Smooth muscle cell (in vitro differentiated cells): ENCODE measurements at regions not wholly inside any gene's neighbourhood (a gene's known extent, or its start where the extent isn't known, plus 50 kb on each side); places are given as distances from the start of the nearest gene placed in this dataset.
A peak's percentile ranks its signal among the peaks of the same experiment; 100 is the strongest.

Experiments
- DNase-seq: peaks from one replicate; lab custom pipeline; 2025; ENCODE audit not compliant: unreplicated experiment; lab: John Stamatoyannopoulos, UW
- H2AFZ ChIP-seq: fragments of 200-600 bp; sonication (generic); 2 replicates; pipeline ENCODE4 v1.6.0; 2016; ENCODE audit warnings: antibody characterized with exemption, low read depth, mild to moderate bottlenecking
- H3F3A ChIP-seq: fragments of 200-600 bp; sonication (generic); 2 replicates; pipeline ENCODE4 v1.6.0; 2017; ENCODE audit warnings: antibody characterized with exemption, low read depth
- H3K27ac ChIP-seq: fragments of 200-600 bp; sonication (generic); 2 replicates; pipeline ENCODE4 v1.5.1; 2016; ENCODE audit warnings: low read depth, mild to moderate bottlenecking
- H3K27me3 ChIP-seq: fragments of 200-600 bp; sonication (generic); 2 replicates; pipeline ENCODE4 v1.6.1; 2016; ENCODE audit warnings: low read depth, mild to moderate bottlenecking
- H3K36me3 ChIP-seq: fragments of 200-600 bp; sonication (generic); 2 replicates; pipeline ENCODE4 v1.5.1; 2016; ENCODE audit warnings: low read depth
- H3K4me1 ChIP-seq: fragments of 200-600 bp; sonication (generic); 2 replicates; pipeline ENCODE4 v1.5.1; 2016; ENCODE audit warnings: low read depth
- H3K4me2 ChIP-seq: fragments of 200-600 bp; sonication (generic); 2 replicates; pipeline ENCODE4 v1.6.0; 2016; ENCODE audit warnings: mild to moderate bottlenecking
- H3K4me3 ChIP-seq: fragments of 200-600 bp; sonication (generic); 2 replicates; pipeline ENCODE4 v1.5.1; 2016; ENCODE audit warnings: mild to moderate bottlenecking
- H3K79me2 ChIP-seq: fragments of 200-600 bp; sonication (generic); 2 replicates; pipeline ENCODE4 v1.6.0; 2016; ENCODE audit warnings: low read depth, mild to moderate bottlenecking
- H3K9ac ChIP-seq: fragments of 200-600 bp; sonication (generic); 2 replicates; pipeline ENCODE4 v1.6.0; 2016; ENCODE audit warnings: low read depth
- H3K9me3 ChIP-seq: fragments of 200-600 bp; sonication (generic); replicated peaks from 2 replicates; pipeline ENCODE4 v1.5.1; 2016; ENCODE audit warnings: low read depth
- H4K20me1 ChIP-seq: fragments of 200-600 bp; sonication (generic); 2 replicates; pipeline ENCODE4 v1.6.0; 2016; ENCODE audit warnings: low read depth
- CTCF ChIP-seq: fragments of 200-600 bp; sonication (generic); IDR thresholded peaks from 2 replicates; pipeline ENCODE4 v1.5.1; 2017; ENCODE audit warnings: borderline replicate concordance, mild to moderate bottlenecking, antibody characterized with exemption; ENCODE audit not compliant: insufficient read depth, poor library complexity, severe bottlenecking
- WGBS: methylation state at CpG from one replicate; pipeline ENCODE4 v1.1.7; 2016; ENCODE audit warnings: low lambda C conversion rate; 5-methylcytosine and 5-hydroxymethylcytosine counted together

GRCh38 chr13:107942030-107942617 is 273.2 kb downstream of the LIG4 start:
- TF ChIP-seq CTCF, result no peak
- H3K27ac ChIP-seq, result peak overlapping the region; percentile 39
- H3K9me3 ChIP-seq, result no peaks in the 10 kb centered on the region
- 41% methylated on average over 4 of the region's 4 CpGs for WGBS
- H3K9ac ChIP-seq, result no peak overlapping the region
- no peaks in the 10 kb centered on the region for H3K4me1 ChIP-seq
- H4K20me1 ChIP-seq, result no peaks in the 10 kb centered on the region
- H3K36me3 ChIP-seq, result no peaks in the 10 kb centered on the region
- H3K4me3 ChIP-seq, result no peak overlapping the region
- H3K4me2 ChIP-seq, result no peak overlapping the region
- H2AFZ ChIP-seq, result no peak overlapping the region
- no peaks in the 10 kb centered on the region for H3K27me3 ChIP-seq
- DNase-seq, result no peak
- no peaks in the 10 kb centered on the region for H3K79me2 ChIP-seq
- no peaks in the 10 kb centered on the region for H3F3A ChIP-seq

- H3K9me3 ChIP-seq, result no peaks in the 10 kb centered on the region
- H3F3A ChIP-seq, result no peaks in the 10 kb centered on the region
- no peak for DNase-seq
- H3K4me2 ChIP-seq, result no peak overlapping the region
- no peaks in the 10 kb centered on the region for H3K79me2 ChIP-seq
- WGBS, result 65% methylated on average over 2 of the region's 2 CpGs
- H3K27ac ChIP-seq, result peak overlapping the region; percentile 39
- no peak overlapping the region for H3K4me3 ChIP-seq
- TF ChIP-seq CTCF, result no peak
- no peaks in the 10 kb centered on the region for H3K27me3 ChIP-seq
- H2AFZ ChIP-seq, result no peak overlapping the region
- H3K9ac ChIP-seq, result no peak overlapping the region
- no peaks in the 10 kb centered on the region for H3K4me1 ChIP-seq
- no peaks in the 10 kb centered on the region for H3K36me3 ChIP-seq
- H4K20me1 ChIP-seq, result no peaks in the 10 kb centered on the region
Observed at GRCh38 chr13:107941345-107942029, 273.8 kb downstream of the LIG4 start.

- 92% methylated on average over 2 of the region's 2 CpGs for WGBS
- Histone ChIP-seq H3K36me3 (no peaks in the 10 kb centered on the region), H3K27me3 (no peaks in the 10 kb centered on the region), H3K27ac (no peak overlapping the region), H3K4me3 (no peak overlapping the region), H2AFZ (no peak overlapping the region), H3K9ac (no peak overlapping the region), H4K20me1 (no peaks in the 10 kb centered on the region), H3K9me3 (no peaks in the 10 kb centered on the region), H3K4me1 (no peaks in the 10 kb centered on the region), H3K4me2 (no peak overlapping the region), H3K79me2 (no peaks in the 10 kb centered on the region), H3F3A (no peaks in the 10 kb centered on the region)
- no peak for TF ChIP-seq CTCF
- DNase-seq, result no peak
Observed at GRCh38 chr13:107937848-107938247, 277.5 kb downstream of the LIG4 start.

- no peaks in the 10 kb centered on the region for H3K4me1 ChIP-seq
- no peak overlapping the region for H3K4me3 ChIP-seq
- 87% methylated on average over 4 of the region's 4 CpGs for WGBS
- H3K9me3 ChIP-seq, result no peaks in the 10 kb centered on the region
- H2AFZ ChIP-seq, result no peak overlapping the region
- H3K27me3 ChIP-seq, result no peaks in the 10 kb centered on the region
- H4K20me1 ChIP-seq, result no peaks in the 10 kb centered on the region
- H3K4me2 ChIP-seq, result no peak overlapping the region
- no peaks in the 10 kb centered on the region for H3K79me2 ChIP-seq
- no peak overlapping the region for H3K27ac ChIP-seq
- H3F3A ChIP-seq, result no peaks in the 10 kb centered on the region
- DNase-seq, result no peak
- TF ChIP-seq CTCF, result no peak
- no peak overlapping the region for H3K9ac ChIP-seq
- no peaks in the 10 kb centered on the region for H3K36me3 ChIP-seq
Observed at GRCh38 chr13:107931056-107931455, 284.3 kb downstream of the LIG4 start.
